Tibial artery (tissue), 4 donors: ENCODE measurements at regions not wholly inside any gene's neighbourhood (a gene's known extent, or its start where the extent isn't known, plus 50 kb on each side); places are given as distances from the start of the nearest gene placed in this dataset.
A peak's percentile ranks its signal among the peaks of the same experiment; 100 is the strongest.

Experiments used
- DNase-seq, 2 donors: peaks; one replicate each; pipeline ENCODE4 v3.0.0-alpha.2; 2019
- H3K27ac ChIP-seq, 2 donors: fragments of 200-600 bp; sonication (generic) in 1 of 2; 1 replicate in 1 of 2; 2 replicates in 1 of 2; pipeline ENCODE4 v1.5.1; 2018 to 2019; ENCODE audit warnings: mild to moderate bottlenecking in 1 of 2
- H3K27me3 ChIP-seq, 2 donors: fragments of 200-600 bp; sonication (generic) in 1 of 2; one replicate each; pipeline versions ENCODE4 v1.5.1 to v1.6.0; 2016 to 2019
- H3K36me3 ChIP-seq, 3 donors: fragments of 200-600 bp; sonication (generic) in 2 of 3; one replicate each; pipeline ENCODE4 v1.5.1; 2016 to 2019; ENCODE audit warnings: mild to moderate bottlenecking in 2 of 3
- H3K4me1 ChIP-seq, 4 donors: fragments of 200-600 bp; sonication (generic) in 2 of 4; 1 replicate in 3 of 4; 2 replicates in 1 of 4; pipeline ENCODE4 v1.5.1; 2016 to 2019
- H3K4me3 ChIP-seq, 2 donors: fragments of 200-600 bp; sonication (generic) in 1 of 2; 1 replicate in 1 of 2; 2 replicates in 1 of 2; pipeline ENCODE4 v1.5.1; 2018 to 2019; ENCODE audit warnings: mild to moderate bottlenecking in 2 of 2
- H3K9me3 ChIP-seq, 3 donors: fragments of 200-600 bp; sonication (generic) in 1 of 3; one replicate each; pipeline ENCODE4 v1.5.1; 2016 to 2019
- intact Hi-C: fragments of 100-400 bp; cut with DNase I; formaldehyde crosslinking; loops from one replicate; pipeline ENCODE4 v1.15.0; 2023; ENCODE audit warnings: low total_unique reads
- TF ChIP-seq, protein P1 (sequence below), 2 experiments: fragments of 200-600 bp in 1 of 2; fragments of 450-650 bp in 1 of 2; IDR thresholded peaks; one replicate each; pipeline ENCODE4 v1.5.1; 2017 to 2019; ENCODE audit warnings: antibody characterized with exemption in 2 of 2, mild to moderate bottlenecking in 1 of 2, moderate library complexity in 1 of 2

DNA sequence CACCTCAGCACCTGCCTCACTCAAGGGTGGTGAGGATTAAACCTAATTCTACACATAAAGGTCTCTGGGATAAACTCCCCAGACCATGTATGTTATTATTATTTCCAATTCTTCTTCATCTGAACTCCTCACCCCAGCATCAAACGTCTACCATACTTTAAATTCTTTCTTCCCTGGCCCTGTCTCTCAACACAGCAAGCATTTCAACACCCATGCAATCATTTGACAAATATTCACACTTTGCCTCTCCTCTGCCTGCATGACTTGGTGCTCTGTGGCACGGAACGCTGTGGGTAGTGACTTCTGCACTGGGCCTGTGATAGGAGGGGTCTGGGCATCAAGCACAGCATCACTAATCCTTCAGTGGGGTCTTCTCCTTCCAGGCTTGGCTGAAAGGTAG is 490.8 kb downstream of the TNS3 start:
- intact Hi-C loops = loop anchor here (10.0 kb wide), 1 partner anchor 104 kb away; no protein-coding TSS in a partner anchor

DNA sequence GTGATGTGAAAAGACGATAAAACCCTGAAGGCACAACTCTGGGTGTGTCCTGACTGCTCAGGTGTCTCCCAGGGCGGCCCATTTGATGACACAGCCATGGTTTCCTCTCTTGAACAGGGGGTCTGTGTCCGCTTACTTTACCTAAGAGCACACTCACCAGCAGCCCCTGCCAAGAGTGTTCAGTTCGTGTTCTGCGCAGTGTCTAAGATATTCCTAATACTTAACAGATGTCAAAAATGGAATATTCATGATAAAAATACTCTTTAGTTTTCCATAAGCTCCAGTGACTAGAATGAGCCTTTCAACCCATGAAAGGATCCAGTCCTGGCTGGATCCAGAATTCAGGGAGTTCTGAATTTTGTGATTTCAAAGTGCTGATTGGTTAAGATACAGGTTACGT is 492.4 kb downstream of the TNS3 start:
- H3K4me3 ChIP-seq = no peak overlapping the region
- no peaks in the 10 kb centered on the region for H3K36me3 ChIP-seq
- no peaks in the 10 kb centered on the region for H3K9me3 ChIP-seq
- intact Hi-C loops = loop anchor here (2.0 to 10.0 kb wide), 3 partner anchors 165 to 1173 kb away; no protein-coding TSS in a partner anchor
- peaks cover 0 to 10% (median 5%) of the 10 kb centered on the region in 4 donors for H3K4me1 ChIP-seq
- H3K27ac ChIP-seq = no peak overlapping the region
- H3K27me3 ChIP-seq = no peaks in the 10 kb centered on the region
- DNase-seq = no peak
- TF ChIP-seq, protein P1, sequence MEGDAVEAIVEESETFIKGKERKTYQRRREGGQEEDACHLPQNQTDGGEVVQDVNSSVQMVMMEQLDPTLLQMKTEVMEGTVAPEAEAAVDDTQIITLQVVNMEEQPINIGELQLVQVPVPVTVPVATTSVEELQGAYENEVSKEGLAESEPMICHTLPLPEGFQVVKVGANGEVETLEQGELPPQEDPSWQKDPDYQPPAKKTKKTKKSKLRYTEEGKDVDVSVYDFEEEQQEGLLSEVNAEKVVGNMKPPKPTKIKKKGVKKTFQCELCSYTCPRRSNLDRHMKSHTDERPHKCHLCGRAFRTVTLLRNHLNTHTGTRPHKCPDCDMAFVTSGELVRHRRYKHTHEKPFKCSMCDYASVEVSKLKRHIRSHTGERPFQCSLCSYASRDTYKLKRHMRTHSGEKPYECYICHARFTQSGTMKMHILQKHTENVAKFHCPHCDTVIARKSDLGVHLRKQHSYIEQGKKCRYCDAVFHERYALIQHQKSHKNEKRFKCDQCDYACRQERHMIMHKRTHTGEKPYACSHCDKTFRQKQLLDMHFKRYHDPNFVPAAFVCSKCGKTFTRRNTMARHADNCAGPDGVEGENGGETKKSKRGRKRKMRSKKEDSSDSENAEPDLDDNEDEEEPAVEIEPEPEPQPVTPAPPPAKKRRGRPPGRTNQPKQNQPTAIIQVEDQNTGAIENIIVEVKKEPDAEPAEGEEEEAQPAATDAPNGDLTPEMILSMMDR (IDR thresholded peaks at IDR 0.05) = no peak

More for the DNA sequence above, 490.8 kb downstream of the TNS3 start:
- no peaks in the 10 kb centered on the region for H3K27me3 ChIP-seq
- H3K9me3 ChIP-seq = no peaks in the 10 kb centered on the region
- no peak for DNase-seq
- no peaks in the 10 kb centered on the region for H3K36me3 ChIP-seq
- H3K4me1 ChIP-seq = peaks cover 0 to 10% (median 5%) of the 10 kb centered on the region in 4 donors
- no peak overlapping the region for H3K27ac ChIP-seq
- TF ChIP-seq, protein P1 (IDR thresholded peaks at IDR 0.05) = no peak
- no peak overlapping the region for H3K4me3 ChIP-seq

DNA sequence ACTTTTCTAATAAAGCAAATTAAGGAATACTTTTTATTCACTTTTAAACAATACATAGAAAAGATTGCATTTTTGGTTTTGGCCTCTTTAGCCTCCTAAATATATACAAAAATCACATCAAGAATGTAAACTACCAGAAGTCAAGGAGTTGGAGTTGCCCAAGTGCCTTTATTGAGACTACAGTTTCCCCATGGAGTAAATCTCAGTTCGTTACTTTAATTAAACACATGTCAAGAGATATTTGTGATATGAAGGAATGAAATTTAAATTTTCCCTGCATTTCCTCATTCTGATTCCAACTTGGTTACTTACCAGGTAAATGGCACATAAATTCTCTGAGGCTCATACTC is 492.9 kb downstream of the TNS3 start:
- DNase-seq = no peak
- no peak overlapping the region for H3K27ac ChIP-seq
- peaks cover 0 to 10% (median 5%) of the 10 kb centered on the region in 4 donors for H3K4me1 ChIP-seq
- H3K9me3 ChIP-seq = no peaks in the 10 kb centered on the region
- no peak overlapping the region for H3K4me3 ChIP-seq
- no peaks in the 10 kb centered on the region for H3K27me3 ChIP-seq
- no peaks in the 10 kb centered on the region for H3K36me3 ChIP-seq
- TF ChIP-seq, protein P1 (IDR thresholded peaks at IDR 0.05) = no peak
- intact Hi-C loops = loop anchor here (2.0 to 10.0 kb wide), 3 partner anchors 166 to 1172 kb away; no protein-coding TSS in a partner anchor

DNA sequence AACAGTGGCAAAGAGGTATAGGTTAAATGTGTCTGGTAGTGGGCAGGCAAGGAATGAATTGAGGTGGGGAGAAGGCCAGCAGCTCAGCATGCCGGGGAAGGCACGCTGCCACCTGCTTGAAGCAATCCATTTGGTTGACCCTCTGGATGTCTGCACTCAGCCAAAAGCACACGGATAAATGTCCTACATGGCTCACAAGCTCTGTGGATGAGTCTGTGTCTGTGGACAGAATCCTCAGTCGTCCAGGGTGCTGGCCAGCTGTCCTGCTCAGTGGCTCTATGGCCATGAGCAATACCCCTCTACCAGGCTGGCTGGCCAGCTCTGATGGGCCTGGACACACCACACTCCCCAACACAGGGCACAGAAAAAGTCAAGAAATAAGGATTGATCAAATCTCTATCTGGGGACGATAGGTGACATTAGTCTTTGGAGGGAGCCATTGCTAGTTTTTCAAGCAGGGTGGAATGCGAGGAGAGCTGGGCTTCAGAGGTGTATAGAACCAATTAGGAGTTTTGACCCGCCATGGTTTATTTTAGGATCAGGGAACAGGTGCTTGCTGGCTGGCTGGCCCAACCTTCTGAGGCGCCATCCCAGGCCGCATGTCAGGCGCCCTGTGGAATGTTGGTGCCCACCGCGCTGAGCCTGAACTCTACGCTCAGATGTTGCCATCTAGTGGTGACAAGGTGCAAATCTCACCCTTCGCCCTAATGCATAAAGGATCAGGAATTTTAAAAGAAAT is 493.4 kb downstream of the TNS3 start:
- Histone ChIP-seq H3K9me3 (no peaks in the 10 kb centered on the region), H3K27me3 (no peaks in the 10 kb centered on the region), H3K27ac (no peak overlapping the region), H3K4me3 (no peak overlapping the region), H3K36me3 (no peaks in the 10 kb centered on the region), H3K4me1 (peaks cover 0 to 10% (median 5%) of the 10 kb centered on the region in 4 donors)
- TF ChIP-seq, protein P1 (IDR thresholded peaks at IDR 0.05) = peak; percentile 84 to 87
- intact Hi-C loops = loop anchor here (2.0 to 10.0 kb wide), 3 partner anchors 166 to 1172 kb away; no protein-coding TSS in a partner anchor
- peak; percentile 58 to 76 for DNase-seq

DNA sequence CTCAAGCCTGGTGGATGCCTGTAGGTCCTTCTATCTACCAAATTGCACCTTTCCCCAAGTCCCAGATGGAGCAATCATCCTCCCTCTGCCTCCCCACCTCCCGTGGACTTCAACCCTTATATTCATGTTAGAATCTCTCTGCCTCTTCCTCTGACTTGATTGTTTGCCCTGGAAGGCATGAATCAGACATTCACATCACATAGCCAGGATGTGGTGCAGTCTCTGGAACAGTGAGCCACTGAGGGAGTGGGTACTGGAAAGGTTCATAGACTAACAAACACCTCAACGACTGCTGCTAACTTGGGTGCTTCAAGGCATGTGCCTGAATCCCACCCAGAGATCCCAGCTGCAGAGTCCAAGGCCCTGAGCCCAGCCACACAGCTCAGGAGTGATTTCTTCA is 494.0 kb downstream of the TNS3 start:
- peaks cover 0 to 10% (median 5%) of the 10 kb centered on the region in 4 donors for H3K4me1 ChIP-seq
- TF ChIP-seq, protein P1 (IDR thresholded peaks at IDR 0.05) = no peak
- no peaks in the 10 kb centered on the region for H3K9me3 ChIP-seq
- H3K4me3 ChIP-seq = no peak overlapping the region
- no peak overlapping the region for H3K27ac ChIP-seq
- intact Hi-C loops = loop anchor here (2.0 to 10.0 kb wide), 4 partner anchors 167 to 1171 kb away; no protein-coding TSS in a partner anchor
- H3K27me3 ChIP-seq = no peaks in the 10 kb centered on the region
- no peak for DNase-seq
- no peaks in the 10 kb centered on the region for H3K36me3 ChIP-seq
